ENCODE measurements at regions not wholly inside any gene's neighbourhood (a gene's known extent, or its start where the extent isn't known, plus 50 kb on each side); places are given as distances from the start of the nearest gene placed in this dataset.
"Not testable (repeated sequence)": the region's sequence is repeated elsewhere in the genome, so short reads cannot be mapped to it uniquely, and the experiment has no call there.

GRCh38 chr5:120241400-120241799 lies 222.7 kb upstream of the PRR16 start:
- no peak for DNase-seq

- no peak for DNase-seq
Measured at GRCh38 chr5:120251898-120252297, 212.2 kb upstream of the PRR16 start.

GRCh38 chr5:120252839-120253238 lies 211.3 kb upstream of the PRR16 start:
- peak; percentile 34 for DNase-seq

- DNase-seq: peak; percentile 16
Measured at GRCh38 chr5:120254385-120254784, 209.7 kb upstream of the PRR16 start.

- DNase-seq: peak; percentile 9
Measured at GRCh38 chr5:120255214-120255613, 208.9 kb upstream of the PRR16 start.

GRCh38 chr5:120256376-120256775 lies 207.7 kb upstream of the PRR16 start:
- no peak for DNase-seq

GRCh38 chr5:120257358-120257971 lies 206.6 kb upstream of the PRR16 start:
- DNase-seq: no peak

GRCh38 chr5:120258123-120258522 lies 206.0 kb upstream of the PRR16 start:
- no peak for DNase-seq

- DNase-seq: no peak
Measured at GRCh38 chr5:120260651-120261050, 203.4 kb upstream of the PRR16 start.

- no peak for DNase-seq
Measured at GRCh38 chr5:120270498-120270897, 193.6 kb upstream of the PRR16 start.

- DNase-seq: peak; percentile 91
Measured at GRCh38 chr5:120293796-120294195, 170.3 kb upstream of the PRR16 start.

- DNase-seq: peak; percentile 51
Measured at GRCh38 chr5:120297616-120298015, 166.5 kb upstream of the PRR16 start.

GRCh38 chr5:120298981-120299380 lies 165.1 kb upstream of the PRR16 start:
- DNase-seq: no peak

- peak; percentile 71 for DNase-seq
Measured at GRCh38 chr5:120304663-120305062, 159.4 kb upstream of the PRR16 start.

GRCh38 chr5:120306303-120306702 lies 157.8 kb upstream of the PRR16 start:
- no peak for DNase-seq

GRCh38 chr5:120314191-120314590 lies 149.9 kb upstream of the PRR16 start:
- DNase-seq: peak; percentile 20

GRCh38 chr5:120320626-120321025 lies 143.5 kb upstream of the PRR16 start:
- no peak for DNase-seq

GRCh38 chr5:120326651-120327050 lies 137.4 kb upstream of the PRR16 start:
- DNase-seq: no peak

- no peak for DNase-seq
Measured at GRCh38 chr5:120327180-120327579, 136.9 kb upstream of the PRR16 start.

GRCh38 chr5:120329095-120329494 lies 135.0 kb upstream of the PRR16 start:
- DNase-seq: no peak

- DNase-seq: no peak
Measured at GRCh38 chr5:120330558-120330957, 133.5 kb upstream of the PRR16 start.

GRCh38 chr5:120344181-120344580 lies 119.9 kb upstream of the PRR16 start:
- peak; percentile 4 for DNase-seq

- no peak for DNase-seq
Measured at GRCh38 chr5:120345947-120346346, 118.2 kb upstream of the PRR16 start.

- DNase-seq: not testable (repeated sequence)
Measured at GRCh38 chr5:120351071-120351470, 113.0 kb upstream of the PRR16 start.

GRCh38 chr5:120354126-120354525 lies 110.0 kb upstream of the PRR16 start:
- DNase-seq: no peak
